Ascending aorta (tissue), 2 donors: ENCODE measurements at regions not wholly inside any gene's neighbourhood (a gene's known extent, or its start where the extent isn't known, plus 50 kb on each side); places are given as distances from the start of the nearest gene placed in this dataset.

Experiments
- DNase-seq, 2 donors: peaks; one replicate each; pipeline ENCODE4 v3.0.0-alpha.2; 2019; ENCODE audit warnings: low spot score in 2 of 2
- H3K27ac ChIP-seq, 2 donors: fragments of 200-600 bp; sonication (generic); one replicate each; pipeline ENCODE4 v1.5.1; 2016 to 2017; ENCODE audit warnings: mild to moderate bottlenecking in 1 of 2
- H3K27me3 ChIP-seq: fragments of 200-600 bp; sonication (generic); one replicate; pipeline ENCODE4 v1.5.1; 2017
- H3K36me3 ChIP-seq, 2 donors: fragments of 200-600 bp; sonication (generic); one replicate each; pipeline ENCODE4 v1.5.1; 2016
- H3K4me1 ChIP-seq, 2 donors: fragments of 200-600 bp; sonication (generic); one replicate each; pipeline ENCODE4 v1.5.1; 2016 to 2017; ENCODE audit warnings: mild to moderate bottlenecking in 1 of 2
- H3K4me3 ChIP-seq, 2 donors: fragments of 200-600 bp; sonication (generic); one replicate each; pipeline ENCODE4 v1.5.1; 2016 to 2017; ENCODE audit warnings: mild to moderate bottlenecking in 1 of 2
- H3K9me3 ChIP-seq, 2 donors: fragments of 200-600 bp; sonication (generic); one replicate each; pipeline ENCODE4 v1.5.1; 2016
- intact Hi-C: fragments of 100-400 bp; cut with DNase I; formaldehyde crosslinking; loops from one replicate; pipeline ENCODE4 v1.15.1; 2023
- TF ChIP-seq, protein P1 (sequence below), 3 experiments: fragments of 200-600 bp in 2 of 3; fragments of 450-650 bp in 1 of 3; sonication (generic) in 2 of 3; IDR thresholded peaks; one replicate each; pipeline ENCODE4 v1.5.1; 2016 to 2019; ENCODE audit warnings: antibody characterized with exemption in 3 of 3, mild to moderate bottlenecking in 1 of 3, moderate library complexity in 1 of 3

GRCh38 chr2:183283209-183283608 lies 159.0 kb downstream of the NUP35 start:
- no peaks in the 10 kb centered on the region for H3K36me3 ChIP-seq
- no peak overlapping the region for H3K4me3 ChIP-seq
- intact Hi-C loops, result no loop called here
- TF ChIP-seq, protein P1, sequence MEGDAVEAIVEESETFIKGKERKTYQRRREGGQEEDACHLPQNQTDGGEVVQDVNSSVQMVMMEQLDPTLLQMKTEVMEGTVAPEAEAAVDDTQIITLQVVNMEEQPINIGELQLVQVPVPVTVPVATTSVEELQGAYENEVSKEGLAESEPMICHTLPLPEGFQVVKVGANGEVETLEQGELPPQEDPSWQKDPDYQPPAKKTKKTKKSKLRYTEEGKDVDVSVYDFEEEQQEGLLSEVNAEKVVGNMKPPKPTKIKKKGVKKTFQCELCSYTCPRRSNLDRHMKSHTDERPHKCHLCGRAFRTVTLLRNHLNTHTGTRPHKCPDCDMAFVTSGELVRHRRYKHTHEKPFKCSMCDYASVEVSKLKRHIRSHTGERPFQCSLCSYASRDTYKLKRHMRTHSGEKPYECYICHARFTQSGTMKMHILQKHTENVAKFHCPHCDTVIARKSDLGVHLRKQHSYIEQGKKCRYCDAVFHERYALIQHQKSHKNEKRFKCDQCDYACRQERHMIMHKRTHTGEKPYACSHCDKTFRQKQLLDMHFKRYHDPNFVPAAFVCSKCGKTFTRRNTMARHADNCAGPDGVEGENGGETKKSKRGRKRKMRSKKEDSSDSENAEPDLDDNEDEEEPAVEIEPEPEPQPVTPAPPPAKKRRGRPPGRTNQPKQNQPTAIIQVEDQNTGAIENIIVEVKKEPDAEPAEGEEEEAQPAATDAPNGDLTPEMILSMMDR (IDR thresholded peaks at IDR 0.05), result no peak
- no peak overlapping the region for H3K27ac ChIP-seq
- H3K27me3 ChIP-seq, result no peaks in the 10 kb centered on the region
- H3K9me3 ChIP-seq, result no peaks in the 10 kb centered on the region
- no peak for DNase-seq
- H3K4me1 ChIP-seq, result no peaks in the 10 kb centered on the region

DNA sequence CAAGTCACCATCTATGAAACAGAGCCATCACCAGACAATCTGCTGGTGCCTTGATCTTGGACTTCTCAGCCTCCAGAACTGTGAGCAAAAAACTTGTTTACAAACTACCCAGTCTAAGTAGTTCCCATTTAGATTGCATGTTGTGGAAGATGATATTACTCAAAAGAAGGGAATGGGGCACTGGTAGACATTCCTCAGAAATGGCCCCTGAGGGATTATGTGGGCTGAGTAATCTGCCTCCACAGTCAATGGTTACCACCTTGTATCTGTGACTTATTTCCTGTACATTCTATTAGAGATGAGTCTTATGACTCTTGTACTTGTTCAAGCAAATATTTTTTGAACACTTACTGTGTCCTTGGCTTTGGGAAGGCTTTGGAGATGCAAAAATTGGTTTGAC lies 160.4 kb downstream of the NUP35 start:
- no peak overlapping the region for H3K4me3 ChIP-seq
- no peak overlapping the region for H3K27ac ChIP-seq
- intact Hi-C loops, result no loop called here
- no peaks in the 10 kb centered on the region for H3K9me3 ChIP-seq
- H3K27me3 ChIP-seq, result no peaks in the 10 kb centered on the region
- TF ChIP-seq, protein P1 (IDR thresholded peaks at IDR 0.05), result no peak
- H3K36me3 ChIP-seq, result no peaks in the 10 kb centered on the region
- DNase-seq, result no peak
- H3K4me1 ChIP-seq, result no peaks in the 10 kb centered on the region

DNA sequence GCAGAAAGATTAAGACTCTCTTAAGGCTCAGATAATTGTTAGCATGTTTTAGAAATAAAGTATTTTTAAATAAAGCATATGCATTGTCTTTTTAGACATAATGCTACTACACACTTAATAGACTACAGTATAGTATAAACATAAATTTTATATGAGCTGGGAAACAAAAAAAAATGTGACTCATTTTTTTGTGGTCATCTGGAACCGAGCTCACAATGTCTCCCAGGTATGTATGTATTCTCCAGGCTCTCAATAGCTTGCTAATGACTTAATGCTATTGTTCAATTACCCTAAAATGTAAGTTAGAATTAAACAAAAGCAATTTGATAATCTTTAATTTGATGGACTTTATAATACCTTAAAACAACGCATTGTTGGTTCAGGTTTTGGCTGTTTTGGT lies 167.2 kb downstream of the NUP35 start:
- DNase-seq, result no peak
- TF ChIP-seq, protein P1 (IDR thresholded peaks at IDR 0.05), result no peak
- H3K36me3 ChIP-seq, result no peaks in the 10 kb centered on the region
- no peak overlapping the region for H3K4me3 ChIP-seq
- H3K9me3 ChIP-seq, result no peaks in the 10 kb centered on the region
- no peaks in the 10 kb centered on the region for H3K4me1 ChIP-seq
- H3K27me3 ChIP-seq, result no peaks in the 10 kb centered on the region
- no peak overlapping the region for H3K27ac ChIP-seq
- intact Hi-C loops, result no loop called here

DNA sequence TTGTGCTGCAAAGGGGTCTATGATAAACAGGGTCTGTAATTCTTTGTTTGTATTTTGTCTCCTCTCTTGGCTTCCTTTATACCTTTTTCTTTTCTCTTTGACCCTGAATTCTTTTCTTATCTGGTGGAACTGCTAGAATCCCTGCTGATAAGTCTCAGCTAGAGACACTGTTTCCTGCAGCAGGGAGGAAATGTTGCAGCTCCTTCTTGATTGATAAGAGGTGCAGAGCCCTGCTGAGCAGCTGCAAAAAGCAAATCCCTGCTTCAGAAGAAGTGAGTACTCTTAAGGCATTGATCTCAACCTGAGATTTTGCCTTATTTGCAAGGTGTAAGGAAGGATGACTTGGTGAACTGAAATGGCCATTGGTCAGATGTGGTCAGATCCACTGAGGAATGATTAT lies 167.8 kb downstream of the NUP35 start:
- intact Hi-C loops, result no loop called here
- no peaks in the 10 kb centered on the region for H3K4me1 ChIP-seq
- H3K9me3 ChIP-seq, result no peaks in the 10 kb centered on the region
- no peaks in the 10 kb centered on the region for H3K27me3 ChIP-seq
- TF ChIP-seq, protein P1 (IDR thresholded peaks at IDR 0.05), result no peak
- H3K27ac ChIP-seq, result no peak overlapping the region
- H3K4me3 ChIP-seq, result no peak overlapping the region
- no peaks in the 10 kb centered on the region for H3K36me3 ChIP-seq
- DNase-seq, result no peak

DNA sequence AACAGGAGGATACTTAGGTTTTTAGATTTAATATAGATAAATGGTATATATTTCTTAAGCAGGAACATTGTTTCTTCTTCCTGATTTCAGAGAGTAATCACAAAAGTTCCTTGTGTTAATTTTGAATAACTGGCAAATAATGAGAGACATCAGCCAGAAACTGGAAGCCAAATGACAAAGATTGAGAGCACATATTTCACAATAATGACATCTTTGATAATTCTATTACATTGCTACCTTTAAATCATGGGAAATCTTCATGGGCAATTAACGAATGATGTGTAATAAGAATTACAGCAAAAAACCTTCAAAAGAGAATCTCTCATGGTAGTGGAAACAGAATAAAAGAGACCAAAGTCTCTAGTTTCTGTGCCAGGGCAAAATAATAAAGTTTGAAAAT lies 215.1 kb downstream of the NUP35 start:
- Histone ChIP-seq H3K27me3 (no peaks in the 10 kb centered on the region), H3K27ac (no peak overlapping the region), H3K9me3 (peaks cover 0 to 5% of the 10 kb centered on the region in 2 donors), H3K36me3 (no peaks in the 10 kb centered on the region), H3K4me1 (no peaks in the 10 kb centered on the region), H3K4me3 (no peak overlapping the region)
- TF ChIP-seq, protein P1 (IDR thresholded peaks at IDR 0.05), result no peak
- intact Hi-C loops, result no loop called here
- DNase-seq, result no peak

GRCh38 chr2:183341057-183341456 lies 216.8 kb downstream of the NUP35 start:
- no peak overlapping the region for H3K27ac ChIP-seq
- no peaks in the 10 kb centered on the region for H3K27me3 ChIP-seq
- H3K4me1 ChIP-seq, result no peaks in the 10 kb centered on the region
- H3K9me3 ChIP-seq, result peaks cover 0 to 5% of the 10 kb centered on the region in 2 donors
- no peak overlapping the region for H3K4me3 ChIP-seq
- no peak for DNase-seq
- H3K36me3 ChIP-seq, result no peaks in the 10 kb centered on the region
- intact Hi-C loops, result no loop called here
- TF ChIP-seq, protein P1 (IDR thresholded peaks at IDR 0.05), result no peak
